ENCODE measurements at regions not wholly inside any gene's neighbourhood (a gene's known extent, or its start where the extent isn't known, plus 50 kb on each side); places are given as distances from the start of the nearest gene placed in this dataset.
"Not testable (repeated sequence)": the region's sequence is repeated elsewhere in the genome, so short reads cannot be mapped to it uniquely, and the experiment has no call there.

DNA sequence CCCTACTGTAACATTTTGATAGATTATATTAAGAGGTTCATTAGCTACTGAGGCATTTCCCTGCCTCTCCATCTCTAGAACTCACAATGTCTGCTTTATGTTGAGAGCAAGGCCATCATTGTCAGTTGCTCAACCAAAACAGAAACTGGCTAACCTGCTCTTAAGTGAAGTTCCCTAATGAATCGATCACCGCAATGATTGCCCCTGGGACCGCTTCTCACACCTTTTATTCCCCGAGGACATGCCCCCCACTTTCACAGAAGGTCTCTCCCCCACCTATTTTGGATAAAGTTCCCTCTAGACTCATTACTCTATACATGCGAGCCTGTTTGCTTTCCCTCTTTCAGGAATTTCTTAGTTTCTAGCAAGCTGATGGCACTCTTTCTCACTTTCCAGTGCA, 108.8 kb downstream of the FAM217A start:
- no peak for DNase-seq (ENCODE audit: insufficient read length)
- no peak for FAIRE-seq
- TF ChIP-seq POLR2A (IDR thresholded peaks at IDR 0.05; ENCODE audit: low read depth, low read length) (no peak), TAF1 (IDR thresholded peaks at IDR 0.05; ENCODE audit: borderline replicate concordance, low read depth, low read length) (no peak), POLR2AphosphoS5 (IDR thresholded peaks at IDR 0.05; ENCODE audit: low read depth, low read length) (no peak)

GRCh38 chr6:3973152-3973551, 105.8 kb downstream of the FAM217A start:
- DNase-seq (ENCODE audit: insufficient read length); FAIRE-seq: not testable (repeated sequence)

DNA sequence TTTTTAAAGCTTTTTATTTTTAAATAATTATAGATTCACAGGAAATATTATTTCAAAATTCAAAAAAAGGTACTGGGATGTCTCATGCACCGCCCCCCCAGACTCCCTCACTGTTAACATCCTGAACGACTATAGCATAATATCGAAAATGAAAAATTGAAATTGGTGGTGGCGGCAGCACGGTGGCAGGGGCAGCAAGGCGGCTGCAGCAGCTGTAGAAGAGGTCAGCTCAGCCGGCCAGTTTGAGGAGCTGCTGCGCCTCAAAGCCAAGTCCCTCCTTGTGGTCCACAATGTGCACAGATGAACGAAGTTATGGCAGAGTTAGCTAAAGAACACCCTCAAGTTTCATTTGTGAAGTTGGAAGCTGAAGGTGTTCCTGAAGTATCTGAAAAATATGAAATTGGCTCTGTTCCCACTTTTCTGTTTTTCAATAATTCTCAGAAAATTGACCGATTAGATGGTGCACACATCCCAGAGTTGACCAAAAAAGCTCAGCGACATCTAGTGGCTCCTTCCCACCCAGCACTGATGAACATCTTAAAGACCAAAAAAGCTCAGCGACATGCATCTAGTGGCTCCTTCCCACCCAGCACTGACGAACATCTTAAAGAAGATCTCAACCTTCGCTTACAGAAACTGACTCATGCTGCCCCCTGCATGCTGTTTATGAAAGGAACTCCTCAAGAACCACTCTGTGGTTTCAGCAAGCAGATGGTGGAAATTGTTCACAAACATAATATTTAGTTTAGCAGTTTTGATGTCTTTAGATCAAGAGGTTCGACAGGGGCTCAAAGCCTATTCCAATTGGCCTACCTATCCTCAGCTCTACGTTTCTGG, 100.8 kb downstream of the FAM217A start:
- no peak for TF ChIP-seq POLR2AphosphoS5 (IDR thresholded peaks at IDR 0.05; ENCODE audit: low read depth, low read length)
- TF ChIP-seq TAF1 (IDR thresholded peaks at IDR 0.05; ENCODE audit: borderline replicate concordance, low read depth, low read length) = no peak
- TF ChIP-seq POLR2A (IDR thresholded peaks at IDR 0.05; ENCODE audit: low read depth, low read length) = no peak
- DNase-seq (ENCODE audit: insufficient read length) (peak; percentile 16), FAIRE-seq (peak; percentile 67)

DNA sequence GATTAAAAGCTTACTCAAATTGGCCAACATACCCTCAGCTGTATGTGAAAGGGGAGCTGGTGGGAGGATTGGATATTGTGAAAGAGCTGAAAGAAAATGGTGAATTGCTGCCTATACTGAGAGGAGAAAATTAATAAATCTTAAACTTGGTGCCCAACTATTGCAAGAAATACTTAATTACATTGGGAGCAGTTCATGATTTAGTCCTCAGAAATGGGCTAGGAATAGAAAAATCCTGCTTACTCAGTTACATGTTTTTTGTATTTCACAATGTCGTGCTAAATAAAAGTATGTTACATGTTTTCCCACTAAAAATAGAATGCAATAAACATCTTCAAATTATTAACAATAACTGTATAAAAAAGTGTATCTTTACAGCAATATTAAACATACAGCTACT, 100.0 kb downstream of the FAM217A start:
- not testable (repeated sequence) for FAIRE-seq; DNase-seq (ENCODE audit: insufficient read length)

GRCh38 chr6:3981917-3982316, 97.0 kb downstream of the FAM217A start:
- DNase-seq (ENCODE audit: insufficient read length) = no peak
- FAIRE-seq = no peak
- TF ChIP-seq POLR2AphosphoS5 (IDR thresholded peaks at IDR 0.05; ENCODE audit: low read depth, low read length) = no peak
- no peak for TF ChIP-seq TAF1 (IDR thresholded peaks at IDR 0.05; ENCODE audit: borderline replicate concordance, low read depth, low read length)
- no peak for TF ChIP-seq POLR2A (IDR thresholded peaks at IDR 0.05; ENCODE audit: low read depth, low read length)

GRCh38 chr6:3983778-3984177, 95.2 kb downstream of the FAM217A start:
- FAIRE-seq (no peak), DNase-seq (ENCODE audit: insufficient read length) (no peak)
- no peak for TF ChIP-seq POLR2A (IDR thresholded peaks at IDR 0.05; ENCODE audit: low read depth, low read length)
- TF ChIP-seq TAF1 (IDR thresholded peaks at IDR 0.05; ENCODE audit: borderline replicate concordance, low read depth, low read length) = no peak
- no peak for TF ChIP-seq POLR2AphosphoS5 (IDR thresholded peaks at IDR 0.05; ENCODE audit: low read depth, low read length)

- FAIRE-seq (no peak), DNase-seq (ENCODE audit: insufficient read length) (no peak)
- TF ChIP-seq POLR2AphosphoS5 (IDR thresholded peaks at IDR 0.05; ENCODE audit: low read depth, low read length) (no peak), TAF1 (IDR thresholded peaks at IDR 0.05; ENCODE audit: borderline replicate concordance, low read depth, low read length) (no peak), POLR2A (IDR thresholded peaks at IDR 0.05; ENCODE audit: low read depth, low read length) (no peak)
Measured at GRCh38 chr6:3984494-3984893, 94.4 kb downstream of the FAM217A start.

DNA sequence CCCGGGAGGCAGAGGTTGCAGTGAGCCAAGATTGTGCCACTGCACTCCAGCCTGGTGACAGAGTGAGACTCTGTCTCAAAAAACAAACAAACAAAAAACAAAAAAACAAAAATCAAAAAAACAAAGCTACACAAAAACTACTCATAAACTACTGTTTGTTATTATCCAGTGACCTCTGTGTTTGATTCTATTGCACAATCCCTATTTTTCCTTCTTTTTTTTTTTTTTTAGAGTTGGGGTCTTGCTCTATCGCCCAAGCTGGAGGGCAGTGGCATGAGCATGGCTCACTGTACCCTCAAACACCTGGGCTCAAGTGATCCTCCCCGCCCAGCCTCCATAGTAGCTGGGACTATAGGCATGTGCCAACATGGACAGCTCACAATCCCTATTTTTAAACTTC, 92.7 kb downstream of the FAM217A start:
- no peak for FAIRE-seq
- DNase-seq (ENCODE audit: insufficient read length) = no peak
- TF ChIP-seq TAF1 (IDR thresholded peaks at IDR 0.05; ENCODE audit: borderline replicate concordance, low read depth, low read length) = no peak
- TF ChIP-seq POLR2A (IDR thresholded peaks at IDR 0.05; ENCODE audit: low read depth, low read length) = no peak
- no peak for TF ChIP-seq POLR2AphosphoS5 (IDR thresholded peaks at IDR 0.05; ENCODE audit: low read depth, low read length)

- FAIRE-seq (no peak), DNase-seq (ENCODE audit: insufficient read length) (no peak)
Measured at GRCh38 chr6:3987053-3987452, 91.9 kb downstream of the FAM217A start.

DNA sequence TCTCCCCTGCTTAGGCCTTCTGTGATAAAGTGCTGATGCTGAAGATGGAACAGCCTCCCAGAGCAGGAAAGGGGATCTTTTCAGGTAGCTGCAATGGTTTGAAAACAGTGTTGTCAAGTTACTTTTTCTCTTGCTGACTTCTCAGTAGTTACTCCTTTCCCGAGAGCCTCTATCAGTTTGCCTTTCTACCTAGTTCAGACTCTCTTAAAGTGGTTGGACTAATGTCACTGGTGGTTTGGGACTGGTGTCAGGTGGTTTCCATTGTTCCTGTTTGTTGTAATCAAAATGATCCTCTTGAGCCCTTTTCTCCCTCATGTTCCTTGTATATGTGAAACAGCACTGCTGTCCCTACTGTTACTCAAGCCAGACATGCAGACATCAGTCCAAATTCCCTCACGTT, 91.4 kb downstream of the FAM217A start:
- TF ChIP-seq POLR2A (IDR thresholded peaks at IDR 0.05; ENCODE audit: low read depth, low read length) (no peak), TAF1 (IDR thresholded peaks at IDR 0.05; ENCODE audit: borderline replicate concordance, low read depth, low read length) (no peak), POLR2AphosphoS5 (IDR thresholded peaks at IDR 0.05; ENCODE audit: low read depth, low read length) (no peak)
- FAIRE-seq (no peak), DNase-seq (ENCODE audit: insufficient read length) (no peak)

More at GRCh38 chr6:3987053-3987452, 91.9 kb downstream of the FAM217A start:
- no peak for TF ChIP-seq POLR2A (IDR thresholded peaks at IDR 0.05; ENCODE audit: low read depth, low read length)
- TF ChIP-seq TAF1 (IDR thresholded peaks at IDR 0.05; ENCODE audit: borderline replicate concordance, low read depth, low read length) = no peak
- TF ChIP-seq POLR2AphosphoS5 (IDR thresholded peaks at IDR 0.05; ENCODE audit: low read depth, low read length) = no peak

- DNase-seq (ENCODE audit: insufficient read length) (peak; percentile 38), FAIRE-seq (peak; percentile 66)
- TF ChIP-seq POLR2A (IDR thresholded peaks at IDR 0.05; ENCODE audit: low read depth, low read length) (no peak), POLR2AphosphoS5 (IDR thresholded peaks at IDR 0.05; ENCODE audit: low read depth, low read length) (no peak), TAF1 (IDR thresholded peaks at IDR 0.05; ENCODE audit: borderline replicate concordance, low read depth, low read length) (no peak)
Measured at GRCh38 chr6:3990692-3991491, 88.0 kb downstream of the FAM217A start.

- TF ChIP-seq POLR2AphosphoS5 (IDR thresholded peaks at IDR 0.05; ENCODE audit: low read depth, low read length) = no peak
- TF ChIP-seq POLR2A (IDR thresholded peaks at IDR 0.05; ENCODE audit: low read depth, low read length) = no peak
- TF ChIP-seq TAF1 (IDR thresholded peaks at IDR 0.05; ENCODE audit: borderline replicate concordance, low read depth, low read length) = no peak
- DNase-seq (ENCODE audit: insufficient read length) = no peak
- FAIRE-seq = no peak
Measured at GRCh38 chr6:3991941-3992340, 87.0 kb downstream of the FAM217A start.

Data from GM12892 (cell line).